ENCODE measurements at regions not wholly inside any gene's neighbourhood (a gene's known extent, or its start where the extent isn't known, plus 50 kb on each side); places are given as distances from the start of the nearest gene placed in this dataset.
"Not testable (repeated sequence)": the region's sequence is repeated elsewhere in the genome, so short reads cannot be mapped to it uniquely, and the experiment has no call there.

GRCh38 chr7:81272176-81272575 lies 353.3 kb upstream of the SEMA3C start:
- H3K4me3 ChIP-seq (ENCODE audit: low read depth, low read length) = no peak overlapping the region
- TF ChIP-seq, protein P1, sequence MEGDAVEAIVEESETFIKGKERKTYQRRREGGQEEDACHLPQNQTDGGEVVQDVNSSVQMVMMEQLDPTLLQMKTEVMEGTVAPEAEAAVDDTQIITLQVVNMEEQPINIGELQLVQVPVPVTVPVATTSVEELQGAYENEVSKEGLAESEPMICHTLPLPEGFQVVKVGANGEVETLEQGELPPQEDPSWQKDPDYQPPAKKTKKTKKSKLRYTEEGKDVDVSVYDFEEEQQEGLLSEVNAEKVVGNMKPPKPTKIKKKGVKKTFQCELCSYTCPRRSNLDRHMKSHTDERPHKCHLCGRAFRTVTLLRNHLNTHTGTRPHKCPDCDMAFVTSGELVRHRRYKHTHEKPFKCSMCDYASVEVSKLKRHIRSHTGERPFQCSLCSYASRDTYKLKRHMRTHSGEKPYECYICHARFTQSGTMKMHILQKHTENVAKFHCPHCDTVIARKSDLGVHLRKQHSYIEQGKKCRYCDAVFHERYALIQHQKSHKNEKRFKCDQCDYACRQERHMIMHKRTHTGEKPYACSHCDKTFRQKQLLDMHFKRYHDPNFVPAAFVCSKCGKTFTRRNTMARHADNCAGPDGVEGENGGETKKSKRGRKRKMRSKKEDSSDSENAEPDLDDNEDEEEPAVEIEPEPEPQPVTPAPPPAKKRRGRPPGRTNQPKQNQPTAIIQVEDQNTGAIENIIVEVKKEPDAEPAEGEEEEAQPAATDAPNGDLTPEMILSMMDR (IDR thresholded peaks at IDR 0.05; ENCODE audit: borderline replicate concordance, insufficient read depth, low read depth, low read length) = no peak

DNA sequence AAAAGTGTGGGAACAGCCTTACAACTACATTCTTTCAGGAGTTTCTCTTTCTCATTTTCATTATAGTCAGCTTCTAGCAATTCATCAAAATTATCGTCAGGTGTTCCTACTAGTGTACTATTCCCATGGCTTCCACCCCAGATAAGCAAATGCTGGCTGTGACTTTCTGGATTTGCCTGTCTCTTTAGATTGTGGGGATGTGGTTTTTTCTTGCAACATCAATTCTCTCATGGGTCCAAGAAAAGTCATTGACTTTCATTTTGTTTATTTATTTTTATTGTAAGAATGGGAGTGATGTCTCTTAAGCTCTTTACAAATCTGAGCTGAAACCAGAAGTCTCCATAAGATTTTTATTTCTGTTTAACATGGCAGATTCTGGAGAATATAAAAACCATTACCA lies 349.7 kb upstream of the SEMA3C start:
- TF ChIP-seq, protein P1 (IDR thresholded peaks at IDR 0.05; ENCODE audit: borderline replicate concordance, insufficient read depth, low read depth, low read length) = no peak
- H3K4me3 ChIP-seq (ENCODE audit: low read depth, low read length) = no peak overlapping the region

DNA sequence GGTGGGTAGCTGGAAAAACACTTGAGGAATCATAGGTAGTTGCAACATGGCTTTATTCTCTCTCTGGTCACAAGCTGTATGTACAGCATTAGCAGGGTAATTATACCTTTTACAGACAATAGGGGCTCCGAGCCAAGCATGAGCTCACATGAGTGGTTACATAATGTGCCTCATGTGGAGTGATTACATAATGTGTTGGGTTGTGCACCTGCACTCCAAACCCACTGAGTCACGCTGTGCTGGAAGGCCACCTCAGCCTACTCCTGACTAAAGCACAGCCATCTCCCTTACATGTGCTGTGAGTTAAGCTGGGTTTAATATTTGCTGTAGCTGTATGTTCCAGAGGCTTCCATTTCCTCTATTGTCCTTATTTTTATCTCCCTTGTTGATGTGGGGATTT lies 348.7 kb upstream of the SEMA3C start:
- TF ChIP-seq, protein P1 (IDR thresholded peaks at IDR 0.05; ENCODE audit: borderline replicate concordance, insufficient read depth, low read depth, low read length) = no peak

GRCh38 chr7:81264116-81264515 lies 345.3 kb upstream of the SEMA3C start:
- TF ChIP-seq, protein P1 (IDR thresholded peaks at IDR 0.05; ENCODE audit: borderline replicate concordance, insufficient read depth, low read depth, low read length) = no peak
- no peak overlapping the region for H3K4me3 ChIP-seq (ENCODE audit: low read depth, low read length)

More for the DNA sequence above, 348.7 kb upstream of the SEMA3C start:
- no peak overlapping the region for H3K4me3 ChIP-seq (ENCODE audit: low read depth, low read length)

- H3K4me3 ChIP-seq (ENCODE audit: low read depth, low read length) = no peak overlapping the region
- TF ChIP-seq, protein P1 (IDR thresholded peaks at IDR 0.05; ENCODE audit: borderline replicate concordance, insufficient read depth, low read depth, low read length) = no peak
These were observed 341.3 kb upstream of the SEMA3C start for GRCh38 chr7:81260152-81260551.

DNA sequence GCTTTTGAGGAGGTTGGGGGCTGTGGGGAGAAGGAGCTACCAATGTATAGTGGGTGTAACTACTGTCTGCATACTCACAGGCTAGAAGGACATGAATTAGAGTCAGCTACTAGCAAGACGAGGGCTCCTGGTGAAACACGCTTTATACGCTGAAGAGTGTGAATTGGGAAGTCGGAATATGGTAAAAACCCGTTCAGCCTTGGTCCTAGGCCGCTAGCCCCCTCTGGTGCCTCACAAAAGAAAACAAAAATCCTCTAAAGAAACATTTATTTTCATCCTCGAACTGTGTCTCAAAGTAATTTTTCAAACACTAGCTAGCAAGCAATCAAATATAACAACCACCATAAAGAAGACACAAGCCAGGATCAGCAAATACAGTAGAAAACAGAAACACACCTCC lies 338.1 kb upstream of the SEMA3C start:
- TF ChIP-seq, protein P1 (IDR thresholded peaks at IDR 0.05; ENCODE audit: borderline replicate concordance, insufficient read depth, low read depth, low read length) = no peak

GRCh38 chr7:81248420-81248819 lies 329.6 kb upstream of the SEMA3C start:
- H3K4me3 ChIP-seq (ENCODE audit: low read depth, low read length) = no peak overlapping the region
- TF ChIP-seq, protein P1 (IDR thresholded peaks at IDR 0.05; ENCODE audit: borderline replicate concordance, insufficient read depth, low read depth, low read length) = no peak

More for the DNA sequence above, 338.1 kb upstream of the SEMA3C start:
- no peak overlapping the region for H3K4me3 ChIP-seq (ENCODE audit: low read depth, low read length)

DNA sequence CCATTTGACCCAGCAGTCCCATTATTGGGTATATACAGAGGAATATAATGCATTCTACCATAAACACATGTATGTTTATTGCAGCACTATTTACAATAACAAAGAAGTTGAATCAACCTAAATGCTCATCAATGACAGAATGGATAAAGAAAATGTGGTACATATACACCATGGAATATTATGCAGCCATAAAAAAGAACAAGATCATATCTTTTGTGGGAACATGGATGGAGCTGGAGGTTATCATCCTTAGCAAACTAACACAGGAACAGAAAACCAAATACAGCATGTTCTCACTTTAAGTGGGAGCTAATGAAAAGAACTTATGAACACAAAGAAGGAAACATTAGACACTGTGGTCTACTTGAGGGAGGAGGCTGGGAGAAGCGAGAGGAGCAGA lies 328.5 kb upstream of the SEMA3C start:
- H3K4me3 ChIP-seq (ENCODE audit: low read depth, low read length) = not testable (repeated sequence)

All from GM12875 (cell line).